Esophagus muscularis mucosa (tissue), 3 donors: ENCODE measurements at regions not wholly inside any gene's neighbourhood (a gene's known extent, or its start where the extent isn't known, plus 50 kb on each side); places are given as distances from the start of the nearest gene placed in this dataset.
"Not testable (repeated sequence)": the region's sequence is repeated elsewhere in the genome, so short reads cannot be mapped to it uniquely, and the experiment has no call there.

Experiments used
- EP300 ChIP-seq: sonication (generic); formaldehyde crosslinking; IDR thresholded peaks from one replicate; pipeline ENCODE4 v1.6.1; 2017; ENCODE audit warnings: antibody characterized with exemption
- TF ChIP-seq, protein P1 (sequence below), 3 experiments: fragments of 200-600 bp in 2 of 3; fragments of 450-650 bp in 1 of 3; sonication (generic) in 2 of 3; IDR thresholded peaks; one replicate each; pipeline ENCODE4 v1.5.1; 2017 to 2019; ENCODE audit warnings: antibody characterized with exemption in 3 of 3, mild to moderate bottlenecking in 2 of 3, moderate library complexity in 1 of 3

DNA sequence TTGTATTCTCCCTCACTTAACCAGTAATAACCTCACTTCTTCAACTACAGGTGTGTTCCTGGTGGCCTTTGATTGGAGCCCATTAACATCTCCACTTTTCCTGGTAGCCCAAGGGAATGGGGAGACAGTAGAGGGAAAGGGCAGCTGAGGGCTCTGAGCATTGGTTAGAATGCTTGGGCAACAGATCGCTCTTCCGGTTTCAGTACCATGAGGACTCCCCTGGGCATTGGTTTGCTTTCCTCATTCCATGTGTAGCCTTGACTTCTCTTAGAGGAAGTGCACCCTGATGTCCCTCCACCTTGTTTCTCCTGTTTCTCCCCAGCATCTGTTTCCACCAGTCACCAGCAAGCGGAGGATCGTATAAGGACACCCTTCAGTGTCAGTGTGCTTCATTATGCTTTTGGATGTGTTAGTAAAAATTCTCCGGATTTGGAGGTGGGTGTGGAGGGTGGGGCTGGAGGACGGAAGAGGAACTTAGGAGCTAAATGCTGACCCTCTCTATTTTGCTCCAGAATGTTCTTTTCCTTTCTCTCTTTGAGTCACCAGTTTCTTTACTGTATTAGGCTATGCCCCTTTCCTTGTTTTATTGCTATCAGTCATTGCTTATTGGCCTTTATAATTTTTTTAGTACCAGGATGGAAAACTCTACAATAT lies 50.6 kb upstream of the ZNG1B start:
- TF ChIP-seq, protein P1, sequence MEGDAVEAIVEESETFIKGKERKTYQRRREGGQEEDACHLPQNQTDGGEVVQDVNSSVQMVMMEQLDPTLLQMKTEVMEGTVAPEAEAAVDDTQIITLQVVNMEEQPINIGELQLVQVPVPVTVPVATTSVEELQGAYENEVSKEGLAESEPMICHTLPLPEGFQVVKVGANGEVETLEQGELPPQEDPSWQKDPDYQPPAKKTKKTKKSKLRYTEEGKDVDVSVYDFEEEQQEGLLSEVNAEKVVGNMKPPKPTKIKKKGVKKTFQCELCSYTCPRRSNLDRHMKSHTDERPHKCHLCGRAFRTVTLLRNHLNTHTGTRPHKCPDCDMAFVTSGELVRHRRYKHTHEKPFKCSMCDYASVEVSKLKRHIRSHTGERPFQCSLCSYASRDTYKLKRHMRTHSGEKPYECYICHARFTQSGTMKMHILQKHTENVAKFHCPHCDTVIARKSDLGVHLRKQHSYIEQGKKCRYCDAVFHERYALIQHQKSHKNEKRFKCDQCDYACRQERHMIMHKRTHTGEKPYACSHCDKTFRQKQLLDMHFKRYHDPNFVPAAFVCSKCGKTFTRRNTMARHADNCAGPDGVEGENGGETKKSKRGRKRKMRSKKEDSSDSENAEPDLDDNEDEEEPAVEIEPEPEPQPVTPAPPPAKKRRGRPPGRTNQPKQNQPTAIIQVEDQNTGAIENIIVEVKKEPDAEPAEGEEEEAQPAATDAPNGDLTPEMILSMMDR (IDR thresholded peaks at IDR 0.05) = not testable (repeated sequence)
- not testable (repeated sequence) for TF ChIP-seq EP300
